GM18858 (cell line): ENCODE measurements at regions not wholly inside any gene's neighbourhood (a gene's known extent, or its start where the extent isn't known, plus 50 kb on each side); places are given as distances from the start of the nearest gene placed in this dataset.
"Not testable (repeated sequence)": the region's sequence is repeated elsewhere in the genome, so short reads cannot be mapped to it uniquely, and the experiment has no call there.

Experiments
- ATAC-seq: cut with Tn5 transposase; IDR thresholded peaks from one replicate; pipeline ENCODE4 v1.9.1; 2021; ENCODE audit not compliant: unreplicated experiment

GRCh38 chr1:191453487-191453886 is 704.8 kb upstream of the RGS18 start:
- no peak for ATAC-seq

GRCh38 chr1:191457889-191458288 is 700.4 kb upstream of the RGS18 start:
- ATAC-seq: no peak

GRCh38 chr1:191460234-191460633 is 698.0 kb upstream of the RGS18 start:
- ATAC-seq: no peak

GRCh38 chr1:191483988-191484387 is 674.3 kb upstream of the RGS18 start:
- no peak for ATAC-seq

- ATAC-seq: no peak
These were observed 668.0 kb upstream of the RGS18 start for GRCh38 chr1:191490303-191490702.

- ATAC-seq: no peak
These were observed 663.2 kb upstream of the RGS18 start for GRCh38 chr1:191495040-191495439.

GRCh38 chr1:191498318-191498717 is 659.9 kb upstream of the RGS18 start:
- no peak for ATAC-seq

- no peak for ATAC-seq
These were observed 659.4 kb upstream of the RGS18 start for GRCh38 chr1:191498825-191499224.

GRCh38 chr1:191504999-191505398 is 653.3 kb upstream of the RGS18 start:
- no peak for ATAC-seq

GRCh38 chr1:191508239-191508638 is 650.0 kb upstream of the RGS18 start:
- no peak for ATAC-seq

- ATAC-seq: not testable (repeated sequence)
These were observed 646.8 kb upstream of the RGS18 start for GRCh38 chr1:191511480-191511879.

GRCh38 chr1:191517826-191518225 is 640.4 kb upstream of the RGS18 start:
- ATAC-seq: no peak

- ATAC-seq: no peak
These were observed 638.7 kb upstream of the RGS18 start for GRCh38 chr1:191519519-191519918.

GRCh38 chr1:191520345-191520744 is 637.9 kb upstream of the RGS18 start:
- no peak for ATAC-seq

GRCh38 chr1:191525944-191526343 is 632.3 kb upstream of the RGS18 start:
- not testable (repeated sequence) for ATAC-seq

- ATAC-seq: no peak
These were observed 630.0 kb upstream of the RGS18 start for GRCh38 chr1:191528275-191528674.

GRCh38 chr1:191530928-191531327 is 627.3 kb upstream of the RGS18 start:
- no peak for ATAC-seq

GRCh38 chr1:191533254-191533653 is 625.0 kb upstream of the RGS18 start:
- ATAC-seq: no peak

GRCh38 chr1:191536791-191537429 is 621.4 kb upstream of the RGS18 start:
- ATAC-seq: no peak

GRCh38 chr1:191541758-191542157 is 616.5 kb upstream of the RGS18 start:
- no peak for ATAC-seq

- ATAC-seq: no peak
These were observed 615.8 kb upstream of the RGS18 start for GRCh38 chr1:191542444-191542843.

- no peak for ATAC-seq
These were observed 611.5 kb upstream of the RGS18 start for GRCh38 chr1:191546803-191547202.

- ATAC-seq: no peak
These were observed 607.2 kb upstream of the RGS18 start for GRCh38 chr1:191551019-191551418.
